ENCODE measurements at regions not wholly inside any gene's neighbourhood (a gene's known extent, or its start where the extent isn't known, plus 50 kb on each side); places are given as distances from the start of the nearest gene placed in this dataset.
"Not testable (repeated sequence)": the region's sequence is repeated elsewhere in the genome, so short reads cannot be mapped to it uniquely, and the experiment has no call there.

DNA sequence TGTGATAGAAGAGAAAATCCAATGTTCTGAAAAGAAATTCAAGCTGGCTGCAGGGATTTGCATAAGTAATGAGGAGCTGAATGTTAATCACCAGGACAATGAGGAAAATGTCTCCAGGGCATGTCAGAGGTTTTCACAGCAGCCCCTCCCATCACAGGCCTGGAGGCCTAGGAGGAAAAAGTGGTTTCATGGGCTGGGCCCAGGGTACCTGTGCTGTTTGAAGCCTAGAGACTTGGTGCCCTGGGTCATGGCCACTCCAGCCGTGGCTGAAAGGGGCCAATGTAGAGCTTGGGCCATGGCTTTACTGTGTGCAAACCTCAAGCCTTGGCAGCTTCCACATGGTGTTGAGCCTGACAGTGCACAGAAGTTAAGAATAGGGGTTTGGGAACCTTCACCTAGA lies 452.6 kb upstream of the CHORDC1 start:
- TF ChIP-seq, protein P1, sequence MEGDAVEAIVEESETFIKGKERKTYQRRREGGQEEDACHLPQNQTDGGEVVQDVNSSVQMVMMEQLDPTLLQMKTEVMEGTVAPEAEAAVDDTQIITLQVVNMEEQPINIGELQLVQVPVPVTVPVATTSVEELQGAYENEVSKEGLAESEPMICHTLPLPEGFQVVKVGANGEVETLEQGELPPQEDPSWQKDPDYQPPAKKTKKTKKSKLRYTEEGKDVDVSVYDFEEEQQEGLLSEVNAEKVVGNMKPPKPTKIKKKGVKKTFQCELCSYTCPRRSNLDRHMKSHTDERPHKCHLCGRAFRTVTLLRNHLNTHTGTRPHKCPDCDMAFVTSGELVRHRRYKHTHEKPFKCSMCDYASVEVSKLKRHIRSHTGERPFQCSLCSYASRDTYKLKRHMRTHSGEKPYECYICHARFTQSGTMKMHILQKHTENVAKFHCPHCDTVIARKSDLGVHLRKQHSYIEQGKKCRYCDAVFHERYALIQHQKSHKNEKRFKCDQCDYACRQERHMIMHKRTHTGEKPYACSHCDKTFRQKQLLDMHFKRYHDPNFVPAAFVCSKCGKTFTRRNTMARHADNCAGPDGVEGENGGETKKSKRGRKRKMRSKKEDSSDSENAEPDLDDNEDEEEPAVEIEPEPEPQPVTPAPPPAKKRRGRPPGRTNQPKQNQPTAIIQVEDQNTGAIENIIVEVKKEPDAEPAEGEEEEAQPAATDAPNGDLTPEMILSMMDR (IDR thresholded peaks at IDR 0.05), result not testable (repeated sequence)
- TF ChIP-seq POLR2A (IDR thresholded peaks at IDR 0.05), result not testable (repeated sequence)
